RWPE2 (cell line): ENCODE measurements at regions not wholly inside any gene's neighbourhood (a gene's known extent, or its start where the extent isn't known, plus 50 kb on each side); places are given as distances from the start of the nearest gene placed in this dataset.

ENCODE experiments used
- ATAC-seq: fragments of 200-7000 bp; cut with Tn5 transposase; 3 replicates; pipeline ENCODE4 v1.9.1; 2021; ENCODE audit warnings: low read depth
- DNase-seq: peaks from one replicate; pipeline ENCODE4 v3.0.0-alpha.2; 2020; ENCODE audit warnings: low spot score
- H3K27ac ChIP-seq: fragments of 450-650 bp; 2 replicates; pipeline ENCODE4 v1.5.1; 2017; ENCODE audit warnings: mild to moderate bottlenecking; ENCODE audit not compliant: poor library complexity, severe bottlenecking
- H3K27me3 ChIP-seq: fragments of 250-450 bp; sonication (Bioruptor Pico); 2 replicates; pipeline ENCODE4 v1.5.1; 2021; ENCODE audit warnings: mild to moderate bottlenecking, moderate library complexity; ENCODE audit not compliant: insufficient read depth, poor library complexity, severe bottlenecking
- H3K36me3 ChIP-seq: fragments of 250-450 bp; sonication (Bioruptor Pico); 2 replicates; pipeline ENCODE4 v1.5.1; 2020; ENCODE audit warnings: low read depth, mild to moderate bottlenecking, moderate library complexity
- H3K4me1 ChIP-seq: fragments of 250-450 bp; sonication (Bioruptor Pico); 2 replicates; pipeline ENCODE4 v1.5.1; 2021; ENCODE audit warnings: mild to moderate bottlenecking, moderate library complexity; ENCODE audit not compliant: insufficient read depth, poor library complexity, severe bottlenecking
- H3K4me3 ChIP-seq: fragments of 250-450 bp; sonication (Bioruptor Pico); 2 replicates; pipeline ENCODE4 v1.5.1; 2021; ENCODE audit warnings: mild to moderate bottlenecking, moderate library complexity; ENCODE audit not compliant: severe bottlenecking
- H3K9me3 ChIP-seq: fragments of 250-450 bp; sonication (Bioruptor Pico); 2 replicates; pipeline ENCODE4 v1.5.1; 2021; ENCODE audit warnings: mild to moderate bottlenecking, moderate library complexity; ENCODE audit not compliant: severe bottlenecking
- CTCF ChIP-seq: fragments of 450-650 bp; IDR thresholded peaks from one replicate; pipeline ENCODE4 v1.5.1; 2017; ENCODE audit warnings: mild to moderate bottlenecking, moderate library complexity; ENCODE audit not compliant: poor library complexity, severe bottlenecking

DNA sequence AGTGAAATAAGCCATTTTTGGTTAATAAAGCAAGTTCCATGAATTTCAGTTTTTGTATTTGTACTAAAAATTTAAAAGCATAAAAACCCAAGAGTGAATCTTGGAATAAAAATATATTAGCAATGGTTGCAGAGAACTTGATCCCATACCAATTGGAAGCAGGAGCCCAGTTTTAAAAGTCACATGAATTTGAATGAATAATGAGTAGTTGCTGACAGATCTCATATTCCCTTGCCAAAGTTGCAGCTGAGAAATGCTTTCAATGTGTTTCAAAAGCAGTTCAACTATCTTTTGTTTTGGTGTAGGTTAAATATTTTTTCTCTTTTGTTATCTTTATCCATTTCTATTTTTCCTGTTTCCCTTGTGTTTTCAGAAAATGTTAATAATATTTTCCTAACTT, 818.6 kb downstream of the CDH18 start:
- no peak for DNase-seq
- Histone ChIP-seq H3K27ac (no peak overlapping the region), H3K36me3 (no peaks in the 10 kb centered on the region), H3K9me3 (peaks cover 3% of the 10 kb centered on the region), H3K4me3 (no peak overlapping the region), H3K27me3 (no peaks in the 10 kb centered on the region), H3K4me1 (no peaks in the 10 kb centered on the region)
- TF ChIP-seq CTCF = no peak
- no peak for ATAC-seq

GRCh38 chr5:19172926-19173470, 815.0 kb downstream of the CDH18 start:
- Histone ChIP-seq H3K27ac (no peak overlapping the region), H3K27me3 (no peaks in the 10 kb centered on the region), H3K4me1 (no peaks in the 10 kb centered on the region), H3K36me3 (no peaks in the 10 kb centered on the region), H3K4me3 (no peak overlapping the region), H3K9me3 (peaks cover 1% of the 10 kb centered on the region)
- TF ChIP-seq CTCF = no peak
- DNase-seq (no peak), ATAC-seq (no peak)

GRCh38 chr5:19175776-19176570, 812.0 kb downstream of the CDH18 start:
- no peaks in the 10 kb centered on the region for H3K9me3 ChIP-seq
- no peak for DNase-seq
- no peak overlapping the region for H3K4me3 ChIP-seq
- no peaks in the 10 kb centered on the region for H3K27me3 ChIP-seq
- no peaks in the 10 kb centered on the region for H3K36me3 ChIP-seq
- no peaks in the 10 kb centered on the region for H3K4me1 ChIP-seq
- no peak overlapping the region for H3K27ac ChIP-seq
- no peak for TF ChIP-seq CTCF
- no peak for ATAC-seq

- Histone ChIP-seq H3K27ac (no peak overlapping the region), H3K27me3 (no peaks in the 10 kb centered on the region), H3K4me1 (no peaks in the 10 kb centered on the region), H3K4me3 (no peak overlapping the region), H3K36me3 (no peaks in the 10 kb centered on the region), H3K9me3 (peaks cover 3% of the 10 kb centered on the region)
- no peak for DNase-seq
- no peak for ATAC-seq
- no peak for TF ChIP-seq CTCF
Measured at GRCh38 chr5:19179571-19179970, 808.4 kb downstream of the CDH18 start.

DNA sequence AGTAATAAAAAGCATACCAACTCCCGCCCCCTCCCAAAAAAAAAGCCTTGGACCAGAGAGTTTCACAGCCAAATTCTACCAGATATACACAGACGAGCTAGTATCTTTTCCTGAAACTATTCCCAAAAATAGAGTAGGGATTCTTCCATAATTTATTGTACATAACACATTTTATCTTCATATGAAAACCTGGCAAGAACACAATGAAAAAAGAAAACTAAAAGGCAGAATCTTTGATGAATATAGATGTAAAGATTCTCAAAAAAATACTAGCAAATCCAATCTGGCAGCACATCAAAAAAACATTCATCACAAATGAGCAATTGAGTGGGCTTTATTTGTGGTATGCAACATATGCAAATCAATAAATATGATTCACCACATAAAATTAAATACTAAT, 798.8 kb downstream of the CDH18 start:
- Histone ChIP-seq H3K9me3 (no peaks in the 10 kb centered on the region), H3K36me3 (no peaks in the 10 kb centered on the region), H3K4me1 (no peaks in the 10 kb centered on the region), H3K27ac (no peak overlapping the region), H3K27me3 (no peaks in the 10 kb centered on the region), H3K4me3 (no peak overlapping the region)
- no peak for ATAC-seq
- no peak for DNase-seq
- no peak for TF ChIP-seq CTCF
